Thymus (tissue), 11 donors: ENCODE measurements at regions not wholly inside any gene's neighbourhood (a gene's known extent, or its start where the extent isn't known, plus 50 kb on each side); places are given as distances from the start of the nearest gene placed in this dataset.
"Not testable (repeated sequence)": the region's sequence is repeated elsewhere in the genome, so short reads cannot be mapped to it uniquely, and the experiment has no call there.

Experiments
- DNase-seq, 9 donors: peaks; one replicate each; pipeline ENCODE4 v3.0.0-alpha.2; 2013; ENCODE audit warnings: low spot score in 9 of 9, low read depth in 6 of 9, missing footprints in 1 of 9
- H3K27ac ChIP-seq, 2 donors: one replicate each; pipeline ENCODE4 v1.5.1; 2013; ENCODE audit warnings: control low read depth in 1 of 2, low read depth in 1 of 2, low read length in 1 of 2, mild to moderate bottlenecking in 1 of 2, moderate library complexity in 1 of 2
- H3K27me3 ChIP-seq, 2 donors: one replicate each; pipeline ENCODE4 v1.5.1; 2013; ENCODE audit warnings: low read length in 1 of 2; ENCODE audit not compliant: control insufficient read depth in 2 of 2, insufficient read depth in 1 of 2
- H3K36me3 ChIP-seq, 2 donors: one replicate each; pipeline ENCODE4 v1.5.1; 2013; ENCODE audit warnings: low read length in 1 of 2, mild to moderate bottlenecking in 1 of 2, moderate library complexity in 1 of 2; ENCODE audit not compliant: control insufficient read depth in 2 of 2, insufficient read depth in 2 of 2
- H3K4me1 ChIP-seq, 2 donors: one replicate each; pipeline ENCODE4 v1.5.1; 2013; ENCODE audit warnings: low read length in 2 of 2; ENCODE audit not compliant: control insufficient read depth in 2 of 2, insufficient read depth in 2 of 2
- H3K4me3 ChIP-seq, 2 donors: one replicate each; pipeline ENCODE4 v1.5.1; 2013; ENCODE audit warnings: low read length in 2 of 2, control low read depth in 1 of 2, mild to moderate bottlenecking in 1 of 2
- H3K9me3 ChIP-seq, 2 donors: one replicate each; pipeline ENCODE4 v1.5.1; 2013; ENCODE audit warnings: low read length in 1 of 2, mild to moderate bottlenecking in 1 of 2; ENCODE audit not compliant: control insufficient read depth in 2 of 2, insufficient read depth in 1 of 2
- WGBS: extraction: QIAGEN DNeasy Blood & Tissue Kit; methylation state at CpG from one replicate; pipeline ENCODE4 v1.1.7; 2013; 5-methylcytosine and 5-hydroxymethylcytosine counted together
- donor health status: healthy.

GRCh38 chr20:22966787-22967464, 68.2 kb upstream of the SSTR4 start:
- Histone ChIP-seq H3K4me3 (no peak overlapping the region), H3K36me3 (no peaks in the 10 kb centered on the region), H3K9me3 (no peaks in the 10 kb centered on the region), H3K4me1 (no peaks in the 10 kb centered on the region), H3K27ac (no peak overlapping the region), H3K27me3 (no peaks in the 10 kb centered on the region)
- no peak for DNase-seq
- WGBS, result 91% methylated on average over 4 of the region's 4 CpGs

GRCh38 chr20:22967706-22968105, 67.4 kb upstream of the SSTR4 start:
- H3K27me3 ChIP-seq, DNase-seq, H3K36me3 ChIP-seq, H3K4me3 ChIP-seq, H3K4me1 ChIP-seq, H3K9me3 ChIP-seq, H3K27ac ChIP-seq: not testable (repeated sequence)
- WGBS, result 94% methylated on average over 2 of the region's 2 CpGs

- not testable (repeated sequence) for H3K27me3 ChIP-seq, H3K27ac ChIP-seq, DNase-seq, H3K4me1 ChIP-seq, H3K9me3 ChIP-seq, H3K4me3 ChIP-seq, H3K36me3 ChIP-seq
- WGBS, result 94% methylated on average over 1 of the region's 1 CpG
Measured at GRCh38 chr20:22969031-22969430, 66.1 kb upstream of the SSTR4 start.

GRCh38 chr20:22971077-22971476, 64.0 kb upstream of the SSTR4 start:
- H3K4me3 ChIP-seq, H3K27me3 ChIP-seq, H3K27ac ChIP-seq, DNase-seq, H3K36me3 ChIP-seq, H3K9me3 ChIP-seq, H3K4me1 ChIP-seq: not testable (repeated sequence)
- WGBS, result 43% methylated on average over 2 of the region's 2 CpGs

- no peak overlapping the region for H3K4me3 ChIP-seq
- 26% methylated on average over 1 of the region's 1 CpG for WGBS
- DNase-seq, result no peak
- H3K27ac ChIP-seq, result no peak overlapping the region
- no peaks in the 10 kb centered on the region for H3K36me3 ChIP-seq
- no peaks in the 10 kb centered on the region for H3K4me1 ChIP-seq
- H3K9me3 ChIP-seq, result no peaks in the 10 kb centered on the region
- H3K27me3 ChIP-seq, result no peaks in the 10 kb centered on the region
Measured at GRCh38 chr20:22974354-22974753, 60.8 kb upstream of the SSTR4 start.

GRCh38 chr20:22977047-22977785, 57.9 kb upstream of the SSTR4 start:
- H3K4me3 ChIP-seq, result no peak overlapping the region
- H3K27me3 ChIP-seq, result no peaks in the 10 kb centered on the region
- 89% methylated on average over 4 of the region's 4 CpGs for WGBS
- H3K9me3 ChIP-seq, result no peaks in the 10 kb centered on the region
- no peaks in the 10 kb centered on the region for H3K36me3 ChIP-seq
- no peaks in the 10 kb centered on the region for H3K4me1 ChIP-seq
- no peak for DNase-seq
- H3K27ac ChIP-seq, result no peak overlapping the region

- Histone ChIP-seq H3K4me1 (peaks cover 0 to 2% of the 10 kb centered on the region in 2 donors), H3K36me3 (no peaks in the 10 kb centered on the region), H3K27ac (no peak overlapping the region), H3K4me3 (no peak overlapping the region), H3K9me3 (no peaks in the 10 kb centered on the region), H3K27me3 (no peaks in the 10 kb centered on the region)
- DNase-seq, result no peak
- WGBS, result 69% methylated on average over 4 of the region's 4 CpGs
Measured at GRCh38 chr20:22984008-22984407, 51.1 kb upstream of the SSTR4 start.

GRCh38 chr20:22984606-22985005, 50.5 kb upstream of the SSTR4 start:
- Histone ChIP-seq H3K4me1 (peaks cover 0 to 2% of the 10 kb centered on the region in 2 donors), H3K4me3 (no peak overlapping the region), H3K9me3 (no peaks in the 10 kb centered on the region), H3K36me3 (no peaks in the 10 kb centered on the region), H3K27me3 (no peaks in the 10 kb centered on the region), H3K27ac (no peak overlapping the region)
- peak in 5 of 9 donors; percentile 4 to 18 (median 12) for DNase-seq
- WGBS, result 8% methylated on average over 8 of the region's 8 CpGs

- DNase-seq, result no peak
- H3K4me1 ChIP-seq, result peaks cover 0 to 2% of the 10 kb centered on the region in 2 donors
- H3K27ac ChIP-seq, result no peak overlapping the region
- no peaks in the 10 kb centered on the region for H3K9me3 ChIP-seq
- no peak overlapping the region for H3K4me3 ChIP-seq
- no peaks in the 10 kb centered on the region for H3K36me3 ChIP-seq
- H3K27me3 ChIP-seq, result no peaks in the 10 kb centered on the region
- WGBS, result 66% methylated on average over 5 of the region's 5 CpGs
Measured at GRCh38 chr20:22985239-22985778, 49.8 kb upstream of the SSTR4 start.
